Activated CD4-positive, CD25-positive, alpha-beta regulatory T cell treated with anti-CD3 and anti-CD28 coated beads, Interleukin-2, amount 50 U/mL, for 72 hours (primary cell): ENCODE measurements at regions not wholly inside any gene's neighbourhood (a gene's known extent, or its start where the extent isn't known, plus 50 kb on each side); places are given as distances from the start of the nearest gene placed in this dataset.

Experiments
- DNase-seq: peaks from one replicate; pipeline ENCODE4 v3.0.0; 2021

GRCh38 chr3:193829781-193830180 lies 236.8 kb downstream of the OPA1 start:
- DNase-seq, result no peak

GRCh38 chr3:193830791-193831191 lies 237.8 kb downstream of the OPA1 start:
- no peak for DNase-seq

- DNase-seq, result no peak
Observed at GRCh38 chr3:193831495-193832455, 238.8 kb downstream of the OPA1 start.

- no peak for DNase-seq
Observed at GRCh38 chr3:193832833-193833413, 239.9 kb downstream of the OPA1 start.

GRCh38 chr3:193833592-193833991 lies 240.6 kb downstream of the OPA1 start:
- no peak for DNase-seq

GRCh38 chr3:193835414-193835813 lies 242.4 kb downstream of the OPA1 start:
- no peak for DNase-seq

- no peak for DNase-seq
Observed at GRCh38 chr3:193836511-193836910, 243.5 kb downstream of the OPA1 start.

GRCh38 chr3:193836918-193837317 lies 243.9 kb downstream of the OPA1 start:
- no peak for DNase-seq

- DNase-seq, result no peak
Observed at GRCh38 chr3:193837347-193837827, 244.4 kb downstream of the OPA1 start.

GRCh38 chr3:193840111-193840641 lies 247.2 kb downstream of the OPA1 start:
- no peak for DNase-seq

- DNase-seq, result no peak
Observed at GRCh38 chr3:193841581-193841980, 248.6 kb downstream of the OPA1 start.

- DNase-seq, result no peak
Observed at GRCh38 chr3:193842029-193842798, 249.2 kb downstream of the OPA1 start.

- DNase-seq, result no peak
Observed at GRCh38 chr3:193842832-193843473, 249.9 kb downstream of the OPA1 start.

- DNase-seq, result no peak
Observed at GRCh38 chr3:193843474-193844301, 250.7 kb downstream of the OPA1 start.

- DNase-seq, result no peak
Observed at GRCh38 chr3:193844472-193844871, 251.5 kb downstream of the OPA1 start.

- DNase-seq, result no peak
Observed at GRCh38 chr3:193845144-193845543, 252.1 kb downstream of the OPA1 start.

GRCh38 chr3:193846569-193846968 lies 253.6 kb downstream of the OPA1 start:
- DNase-seq, result no peak

GRCh38 chr3:193847402-193847801 lies 254.4 kb downstream of the OPA1 start:
- DNase-seq, result no peak

GRCh38 chr3:193848547-193848946 lies 255.5 kb downstream of the OPA1 start:
- DNase-seq, result no peak

- no peak for DNase-seq
Observed at GRCh38 chr3:193850084-193850619, 257.1 kb downstream of the OPA1 start.

- DNase-seq, result no peak
Observed at GRCh38 chr3:193851428-193851847, 258.4 kb downstream of the OPA1 start.
